DOHH2 (cell line): ENCODE measurements at regions not wholly inside any gene's neighbourhood (a gene's known extent, or its start where the extent isn't known, plus 50 kb on each side); places are given as distances from the start of the nearest gene placed in this dataset.

Experiments used
- EZH2phosphoT487 ChIP-seq: fragments of 200-600 bp; sonication (generic); IDR thresholded peaks from 2 replicates; pipeline ENCODE4 v1.6.1; 2017; ENCODE audit warnings: borderline replicate concordance, mild to moderate bottlenecking, antibody characterized with exemption, low read length, moderate library complexity, mixed read lengths
- TF ChIP-seq, protein P1 (sequence below): fragments of 200-600 bp; sonication (generic); IDR thresholded peaks from one replicate; pipeline ENCODE4 v1.5.1; 2014; ENCODE audit warnings: antibody characterized with exemption, mild to moderate bottlenecking, low read depth, low read length; ENCODE audit not compliant: poor library complexity, severe bottlenecking

GRCh38 chr21:16851054-16851453 lies 661.8 kb upstream of the CXADR start:
- TF ChIP-seq, protein P1, sequence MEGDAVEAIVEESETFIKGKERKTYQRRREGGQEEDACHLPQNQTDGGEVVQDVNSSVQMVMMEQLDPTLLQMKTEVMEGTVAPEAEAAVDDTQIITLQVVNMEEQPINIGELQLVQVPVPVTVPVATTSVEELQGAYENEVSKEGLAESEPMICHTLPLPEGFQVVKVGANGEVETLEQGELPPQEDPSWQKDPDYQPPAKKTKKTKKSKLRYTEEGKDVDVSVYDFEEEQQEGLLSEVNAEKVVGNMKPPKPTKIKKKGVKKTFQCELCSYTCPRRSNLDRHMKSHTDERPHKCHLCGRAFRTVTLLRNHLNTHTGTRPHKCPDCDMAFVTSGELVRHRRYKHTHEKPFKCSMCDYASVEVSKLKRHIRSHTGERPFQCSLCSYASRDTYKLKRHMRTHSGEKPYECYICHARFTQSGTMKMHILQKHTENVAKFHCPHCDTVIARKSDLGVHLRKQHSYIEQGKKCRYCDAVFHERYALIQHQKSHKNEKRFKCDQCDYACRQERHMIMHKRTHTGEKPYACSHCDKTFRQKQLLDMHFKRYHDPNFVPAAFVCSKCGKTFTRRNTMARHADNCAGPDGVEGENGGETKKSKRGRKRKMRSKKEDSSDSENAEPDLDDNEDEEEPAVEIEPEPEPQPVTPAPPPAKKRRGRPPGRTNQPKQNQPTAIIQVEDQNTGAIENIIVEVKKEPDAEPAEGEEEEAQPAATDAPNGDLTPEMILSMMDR = no peak
- TF ChIP-seq EZH2phosphoT487 = no peak
